ENCODE measurements at regions not wholly inside any gene's neighbourhood (a gene's known extent, or its start where the extent isn't known, plus 50 kb on each side); places are given as distances from the start of the nearest gene placed in this dataset.

- CTCF ChIA-PET = interaction anchor here (1.3 kb wide), 1 partner anchor 12 kb away, joined by 4 read pairs; no protein-coding TSS in a partner anchor
- POLR2A ChIA-PET = no interaction called here
- Histone ChIP-seq H3K4me3 (ENCODE audit: low read depth, low read length) (no peak overlapping the region), H3K36me3 (ENCODE audit: control insufficient read depth, insufficient read depth, low read length) (no peaks in the 10 kb centered on the region), H3K27me3 (ENCODE audit: control insufficient read depth, insufficient read depth, low read length) (peaks cover 12% of the 10 kb centered on the region)
- TF ChIP-seq, protein P1, sequence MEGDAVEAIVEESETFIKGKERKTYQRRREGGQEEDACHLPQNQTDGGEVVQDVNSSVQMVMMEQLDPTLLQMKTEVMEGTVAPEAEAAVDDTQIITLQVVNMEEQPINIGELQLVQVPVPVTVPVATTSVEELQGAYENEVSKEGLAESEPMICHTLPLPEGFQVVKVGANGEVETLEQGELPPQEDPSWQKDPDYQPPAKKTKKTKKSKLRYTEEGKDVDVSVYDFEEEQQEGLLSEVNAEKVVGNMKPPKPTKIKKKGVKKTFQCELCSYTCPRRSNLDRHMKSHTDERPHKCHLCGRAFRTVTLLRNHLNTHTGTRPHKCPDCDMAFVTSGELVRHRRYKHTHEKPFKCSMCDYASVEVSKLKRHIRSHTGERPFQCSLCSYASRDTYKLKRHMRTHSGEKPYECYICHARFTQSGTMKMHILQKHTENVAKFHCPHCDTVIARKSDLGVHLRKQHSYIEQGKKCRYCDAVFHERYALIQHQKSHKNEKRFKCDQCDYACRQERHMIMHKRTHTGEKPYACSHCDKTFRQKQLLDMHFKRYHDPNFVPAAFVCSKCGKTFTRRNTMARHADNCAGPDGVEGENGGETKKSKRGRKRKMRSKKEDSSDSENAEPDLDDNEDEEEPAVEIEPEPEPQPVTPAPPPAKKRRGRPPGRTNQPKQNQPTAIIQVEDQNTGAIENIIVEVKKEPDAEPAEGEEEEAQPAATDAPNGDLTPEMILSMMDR (IDR thresholded peaks at IDR 0.05; ENCODE audit: insufficient read depth, low read depth, low read length) = no peak
- DNase-seq (ENCODE audit: low read depth) = no peak
Measured at GRCh38 chr3:14300721-14301399, 101.5 kb upstream of the SLC6A6 start.

DNA sequence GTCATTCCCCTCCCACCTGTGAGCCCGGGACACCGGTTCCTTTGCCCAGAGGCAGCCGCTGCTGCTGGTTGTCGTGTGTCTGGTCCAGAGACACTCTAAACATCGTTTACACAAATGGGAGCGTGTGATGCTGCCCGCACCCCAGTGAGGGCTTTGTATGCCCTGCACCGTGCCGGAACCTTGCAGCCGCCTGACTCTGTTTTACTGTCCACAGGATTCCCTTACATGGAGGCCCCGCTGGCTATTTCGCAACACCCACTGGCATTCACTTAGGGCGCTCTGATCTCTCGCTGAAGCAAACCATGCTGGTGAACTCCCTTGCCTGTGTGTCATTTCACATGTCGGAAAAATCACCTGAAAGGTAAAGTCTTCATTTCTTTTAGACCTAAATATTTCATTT is 100.8 kb upstream of the SLC6A6 start:
- H3K36me3 ChIP-seq (ENCODE audit: control insufficient read depth, insufficient read depth, low read length) = no peaks in the 10 kb centered on the region
- peaks cover 14% of the 10 kb centered on the region for H3K27me3 ChIP-seq (ENCODE audit: control insufficient read depth, insufficient read depth, low read length)
- no peak overlapping the region for H3K4me3 ChIP-seq (ENCODE audit: low read depth, low read length)
- DNase-seq (ENCODE audit: low read depth) = no peak
- ChIA-PET CTCF (no interaction called here), POLR2A (no interaction called here)
- TF ChIP-seq, protein P1 (IDR thresholded peaks at IDR 0.05; ENCODE audit: insufficient read depth, low read depth, low read length) = no peak

GRCh38 chr3:14303336-14304100 is 98.9 kb upstream of the SLC6A6 start:
- DNase-seq (ENCODE audit: low read depth) = no peak
- TF ChIP-seq, protein P1 (IDR thresholded peaks at IDR 0.05; ENCODE audit: insufficient read depth, low read depth, low read length) = no peak
- no peak overlapping the region for H3K4me3 ChIP-seq (ENCODE audit: low read depth, low read length)
- CTCF ChIA-PET = interaction anchor here (1.2 kb wide), 1 partner anchor 10 kb away, joined by 5 read pairs; no protein-coding TSS in a partner anchor
- no peaks in the 10 kb centered on the region for H3K36me3 ChIP-seq (ENCODE audit: control insufficient read depth, insufficient read depth, low read length)
- peaks cover 21% of the 10 kb centered on the region for H3K27me3 ChIP-seq (ENCODE audit: control insufficient read depth, insufficient read depth, low read length)
- POLR2A ChIA-PET = no interaction called here

- no peak overlapping the region for H3K4me3 ChIP-seq (ENCODE audit: low read depth, low read length)
- H3K27me3 ChIP-seq (ENCODE audit: control insufficient read depth, insufficient read depth, low read length) = peaks cover 27% of the 10 kb centered on the region
- ChIA-PET CTCF (interaction anchor here (1.2 kb wide), 1 partner anchor 11 kb away, joined by 5 read pairs; no protein-coding TSS in a partner anchor), POLR2A (no interaction called here)
- TF ChIP-seq, protein P1 (IDR thresholded peaks at IDR 0.05; ENCODE audit: insufficient read depth, low read depth, low read length) = no peak
- DNase-seq (ENCODE audit: low read depth) = no peak
- no peaks in the 10 kb centered on the region for H3K36me3 ChIP-seq (ENCODE audit: control insufficient read depth, insufficient read depth, low read length)
Measured at GRCh38 chr3:14304101-14305045, 98.0 kb upstream of the SLC6A6 start.

Data from BJ (cell line).